Epithelial cell of prostate (primary cell): ENCODE measurements at regions not wholly inside any gene's neighbourhood (a gene's known extent, or its start where the extent isn't known, plus 50 kb on each side); places are given as distances from the start of the nearest gene placed in this dataset.

Experiments used
- DNase-seq: peaks from one replicate; pipeline ENCODE4 v3.0.0-alpha.2; 2011; ENCODE audit warnings: low read depth, low spot score
- H3K27ac ChIP-seq: fragments of 450-650 bp; 2 replicates; pipeline ENCODE4 v1.5.1; 2017; ENCODE audit warnings: mild to moderate bottlenecking

DNA sequence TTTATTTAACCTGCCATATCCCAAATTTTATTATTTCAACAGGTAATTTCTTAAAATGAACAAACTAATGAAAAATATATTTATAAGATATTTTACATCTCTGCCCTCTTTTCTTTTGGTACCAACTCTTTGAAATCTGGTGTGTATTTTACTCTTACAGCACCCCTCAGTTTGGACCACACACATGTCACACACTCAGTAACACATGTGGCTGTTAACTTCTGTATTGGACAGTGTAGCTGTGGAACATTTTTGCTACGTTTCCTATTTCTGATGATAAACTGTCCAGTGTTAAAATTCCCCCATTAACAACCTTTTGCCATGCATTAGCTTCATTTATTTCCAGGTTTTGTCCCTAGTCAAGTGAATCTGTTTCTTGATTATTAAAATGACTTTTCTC lies 250.6 kb downstream of the NFKBIZ start:
- no peak overlapping the region for H3K27ac ChIP-seq
- DNase-seq = no peak

DNA sequence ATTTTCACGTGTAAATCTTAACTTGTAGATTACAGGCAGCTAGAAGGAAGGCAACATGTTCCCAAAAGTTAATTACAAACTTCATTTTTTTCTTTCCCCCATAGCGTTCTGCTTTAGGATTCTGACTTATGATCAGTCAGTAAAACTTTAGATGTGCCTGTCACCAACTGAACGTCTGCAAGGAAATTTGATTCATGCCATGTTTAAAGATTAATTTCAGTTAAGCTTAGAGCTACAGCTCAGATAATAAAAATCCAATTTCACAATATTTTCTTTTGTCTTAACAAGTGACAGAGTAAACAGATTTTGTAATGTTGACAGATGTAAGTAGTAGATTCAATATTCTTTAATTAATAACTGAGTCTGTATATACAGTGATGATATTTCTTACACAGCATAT lies 253.1 kb downstream of the NFKBIZ start:
- no peak for DNase-seq
- no peak overlapping the region for H3K27ac ChIP-seq

DNA sequence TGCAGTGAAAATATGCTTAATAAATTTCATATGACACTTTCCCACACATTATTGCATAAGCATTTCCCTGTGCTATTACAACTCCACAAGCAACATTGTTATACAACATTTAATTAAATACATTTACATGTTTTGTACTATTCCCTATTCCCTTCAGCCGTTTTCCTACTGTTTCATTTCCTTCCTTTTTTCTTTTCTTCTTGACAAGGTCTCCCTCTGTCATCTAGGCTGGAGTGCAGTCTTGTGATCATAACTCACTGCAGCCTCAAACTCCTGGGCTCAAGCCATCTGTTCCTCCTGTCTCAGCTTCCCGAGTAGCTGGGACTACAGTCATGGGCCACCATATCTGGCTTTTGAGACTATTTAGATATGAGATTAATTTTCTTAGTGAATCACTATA lies 254.7 kb downstream of the NFKBIZ start:
- no peak for DNase-seq

GRCh38 chr3:102105193-102105592 lies 255.9 kb downstream of the NFKBIZ start:
- no peak for DNase-seq
- no peak overlapping the region for H3K27ac ChIP-seq

More for the DNA sequence above, 254.7 kb downstream of the NFKBIZ start:
- no peak overlapping the region for H3K27ac ChIP-seq

- DNase-seq = no peak
- H3K27ac ChIP-seq = no peak overlapping the region
Observed at GRCh38 chr3:102106416-102107097, 257.2 kb downstream of the NFKBIZ start.

DNA sequence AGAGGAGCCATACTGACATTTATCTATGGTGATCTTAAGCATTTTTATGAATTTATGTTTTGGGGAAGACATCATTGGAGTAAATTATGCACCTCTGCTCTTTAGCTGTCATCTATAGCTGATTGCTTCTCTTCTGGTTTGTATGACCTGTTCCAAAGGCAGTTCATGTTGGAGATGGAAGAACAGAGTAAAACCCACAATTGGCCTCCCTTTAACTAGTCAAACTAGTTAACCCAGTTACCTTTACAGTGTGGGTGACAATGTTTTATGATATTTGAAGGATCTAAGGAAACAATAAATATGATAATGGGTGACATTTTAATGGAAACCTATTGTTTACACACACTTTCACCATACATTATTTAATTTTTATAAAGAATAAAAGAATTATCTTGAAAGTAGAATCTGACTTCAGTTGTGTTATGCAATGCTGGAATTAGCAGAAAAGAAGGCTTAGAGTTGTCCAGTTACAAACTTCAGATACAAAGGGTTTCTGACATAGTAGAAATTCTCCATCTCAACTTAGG lies 263.5 kb downstream of the NFKBIZ start:
- H3K27ac ChIP-seq = peak overlapping the region; percentile 57
- no peak for DNase-seq

GRCh38 chr3:102113421-102114041 lies 264.2 kb downstream of the NFKBIZ start:
- DNase-seq = no peak
- H3K27ac ChIP-seq = peak overlapping the region; percentile 57

- peak overlapping the region; percentile 57 for H3K27ac ChIP-seq
- DNase-seq = no peak
Observed at GRCh38 chr3:102114264-102114979, 265.1 kb downstream of the NFKBIZ start.

DNA sequence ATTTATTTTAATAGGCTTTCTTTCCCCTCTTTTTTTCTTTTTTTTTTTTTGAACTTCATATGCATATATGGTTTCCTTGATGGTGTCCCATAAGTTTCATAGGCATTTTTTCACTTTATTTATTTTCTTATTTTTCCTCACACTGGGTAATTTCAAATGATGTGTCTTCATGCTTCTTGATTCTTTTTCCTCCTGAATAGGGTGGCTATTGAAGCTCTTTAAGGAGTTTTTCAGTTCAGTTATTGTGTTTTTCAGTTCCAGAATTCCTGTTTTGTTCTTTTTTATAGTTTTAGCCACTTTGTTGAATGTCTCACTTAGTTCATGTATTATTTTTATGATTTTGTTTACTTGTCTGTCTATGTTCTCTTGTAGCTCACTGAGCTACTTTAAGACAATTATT lies 273.2 kb downstream of the NFKBIZ start:
- H3K27ac ChIP-seq = peak overlapping the region; percentile 86
- no peak for DNase-seq

GRCh38 chr3:102123590-102124190 lies 274.4 kb downstream of the NFKBIZ start:
- DNase-seq = peak; percentile 70
- peak overlapping the region; percentile 86 for H3K27ac ChIP-seq

- peak; percentile 86 for DNase-seq
- peak overlapping the region; percentile 86 for H3K27ac ChIP-seq
Observed at GRCh38 chr3:102124282-102124681, 275.0 kb downstream of the NFKBIZ start.

DNA sequence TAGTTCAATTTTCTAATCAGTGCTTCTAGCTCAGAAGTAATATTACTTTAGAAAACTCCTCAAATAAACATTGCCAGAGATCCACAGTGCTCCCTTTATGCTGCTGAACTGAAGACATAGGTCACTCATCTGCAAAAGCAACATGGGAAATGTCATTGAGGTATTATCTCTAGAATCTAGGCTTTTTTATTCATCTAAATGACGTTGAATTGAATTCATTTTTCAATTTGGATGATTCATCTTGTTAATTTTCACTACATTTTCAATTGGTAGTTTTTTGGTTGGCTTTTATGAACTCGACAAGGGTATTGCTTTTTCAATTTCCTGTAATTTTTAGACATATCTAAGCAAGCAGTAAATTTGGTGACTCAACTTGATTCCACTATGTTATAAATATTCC lies 275.4 kb downstream of the NFKBIZ start:
- no peak for DNase-seq
- H3K27ac ChIP-seq = peak overlapping the region; percentile 86

DNA sequence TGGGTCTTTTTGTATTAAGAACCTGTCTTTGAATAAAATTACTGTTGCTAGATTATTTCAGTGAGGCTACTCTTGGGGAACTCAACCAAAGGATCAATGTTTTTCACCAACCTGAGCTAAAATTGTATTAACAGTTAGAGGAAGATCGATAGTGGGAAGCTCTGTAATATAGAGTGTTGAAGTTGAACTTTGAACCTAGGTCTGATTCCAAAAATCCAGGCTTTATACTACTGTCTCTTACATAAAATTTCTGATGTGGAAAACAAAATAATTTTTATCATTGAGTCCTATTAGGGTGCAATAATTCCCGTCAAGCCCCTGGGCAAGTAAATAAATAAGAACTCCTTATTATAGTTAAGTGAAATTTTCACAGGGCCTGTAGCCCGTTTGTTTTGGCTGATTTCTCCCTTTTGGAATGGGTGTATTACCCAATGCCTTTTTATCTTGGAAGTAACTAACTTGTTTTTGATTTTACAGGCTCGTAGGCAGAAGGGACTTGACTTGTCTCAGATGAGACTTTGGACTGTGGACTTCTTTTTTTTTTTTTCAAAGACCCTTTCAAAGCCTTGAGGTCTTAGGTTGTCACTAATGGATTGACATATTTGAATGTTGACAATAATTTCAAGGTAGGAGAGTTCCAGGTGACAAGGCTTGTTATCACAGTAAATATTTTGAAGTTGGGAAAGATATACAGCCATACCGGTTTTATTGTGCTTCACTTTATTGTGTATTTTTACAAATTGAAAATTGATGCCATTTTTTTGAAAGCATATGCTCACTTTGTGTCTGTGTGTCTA lies 276.1 kb downstream of the NFKBIZ start:
- no peak for DNase-seq
- H3K27ac ChIP-seq = peak overlapping the region; percentile 86

GRCh38 chr3:102125994-102126368 lies 276.7 kb downstream of the NFKBIZ start:
- no peak for DNase-seq
- H3K27ac ChIP-seq = peak overlapping the region; percentile 86

DNA sequence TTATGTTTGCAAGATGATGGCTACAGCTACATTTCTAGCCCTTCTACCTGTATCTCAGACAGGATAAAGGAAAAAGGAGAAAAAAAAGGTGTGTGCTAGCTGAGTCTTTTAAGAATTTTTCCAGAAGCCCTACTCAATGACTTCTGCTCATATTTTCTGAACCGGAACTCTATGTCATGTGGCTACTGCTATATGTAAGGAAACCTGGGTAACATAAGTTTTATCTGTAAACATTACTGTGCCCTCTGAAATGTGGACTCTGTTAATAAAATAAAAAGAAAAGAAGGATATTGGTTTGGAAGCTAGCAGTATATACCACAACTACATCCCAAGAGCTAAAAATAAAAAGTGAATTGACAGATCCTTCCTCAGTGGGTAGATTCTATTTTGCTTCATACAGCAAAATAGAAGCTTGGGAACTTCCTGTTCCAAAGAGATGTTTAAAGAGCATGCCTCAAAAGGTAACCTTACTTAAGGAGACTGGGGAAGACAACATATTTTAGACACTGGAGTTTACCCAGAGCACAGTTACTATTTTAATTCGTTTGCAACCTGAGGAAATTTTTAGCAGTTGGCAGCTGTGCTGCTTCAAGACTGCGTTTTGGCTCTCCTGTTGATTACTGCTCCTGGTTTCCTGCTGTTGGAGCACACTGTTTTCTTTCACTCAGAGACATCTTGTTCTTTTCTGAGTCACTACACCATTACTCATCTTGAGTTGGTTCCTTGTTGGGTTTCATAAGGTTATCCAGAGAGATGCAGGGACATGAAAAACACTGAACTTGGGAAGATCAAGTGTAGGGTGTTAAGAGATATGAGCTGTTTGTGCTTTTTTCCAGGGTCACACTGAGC lies 280.7 kb downstream of the NFKBIZ start:
- peak; percentile 79 for DNase-seq
- peak overlapping the region; percentile 93 for H3K27ac ChIP-seq

DNA sequence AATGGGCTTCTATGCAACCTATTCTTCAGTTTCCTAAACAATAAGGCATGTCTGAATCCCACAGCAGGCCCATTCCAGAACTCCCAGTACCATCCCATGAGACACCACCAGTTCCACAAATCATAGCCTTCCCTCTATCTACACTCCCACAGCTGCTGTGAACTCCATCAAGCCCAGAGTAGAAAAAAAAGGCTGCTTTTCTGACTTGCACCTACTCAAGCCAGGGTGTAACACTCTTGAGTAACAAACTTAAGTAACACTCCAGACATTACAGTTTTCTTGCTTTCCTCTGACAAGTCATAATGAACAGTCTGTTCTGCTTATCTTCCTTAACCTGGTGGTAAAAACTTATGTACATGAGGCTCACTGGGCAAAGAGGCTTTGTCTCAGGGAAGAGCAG lies 283.1 kb downstream of the NFKBIZ start:
- H3K27ac ChIP-seq = no peak overlapping the region
- no peak for DNase-seq

GRCh38 chr3:102133376-102133775 lies 284.1 kb downstream of the NFKBIZ start:
- no peak for DNase-seq
- H3K27ac ChIP-seq = no peak overlapping the region

DNA sequence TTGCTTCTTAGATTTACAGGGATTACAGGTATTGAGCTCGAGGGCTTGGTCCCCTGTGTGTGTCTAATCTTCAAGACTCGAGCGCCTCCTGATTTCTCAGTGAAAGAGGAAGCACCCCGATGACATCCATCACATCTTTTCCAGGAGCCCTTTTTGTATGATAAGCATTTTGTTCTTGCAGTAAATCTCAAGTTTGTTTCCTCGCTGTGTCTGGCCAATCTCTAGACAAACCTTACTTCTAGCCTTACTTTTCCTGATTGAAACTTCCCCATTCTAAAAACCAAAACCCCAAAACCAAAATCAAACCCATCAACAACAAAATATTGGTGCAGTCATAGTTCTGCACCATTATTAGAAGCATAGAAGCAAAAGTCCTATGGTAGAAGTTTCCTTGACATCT lies 286.0 kb downstream of the NFKBIZ start:
- no peak for DNase-seq

GRCh38 chr3:102136183-102136582 lies 286.9 kb downstream of the NFKBIZ start:
- peak overlapping the region; percentile 0 for H3K27ac ChIP-seq
- DNase-seq = no peak

More for the DNA sequence above, 286.0 kb downstream of the NFKBIZ start:
- H3K27ac ChIP-seq = no peak overlapping the region
